SH-SY5Y (cell line): ENCODE measurements at regions not wholly inside any gene's neighbourhood (a gene's known extent, or its start where the extent isn't known, plus 50 kb on each side); places are given as distances from the start of the nearest gene placed in this dataset.

Experiments used
- GATA2 ChIP-seq: IDR thresholded peaks from 2 replicates; pipeline ENCODE4 v1.6.1; 2011; ENCODE audit warnings: mild to moderate bottlenecking, low read depth, low read length
- GATA3 ChIP-seq: IDR thresholded peaks from 2 replicates; pipeline ENCODE4 v1.6.1; 2011; ENCODE audit warnings: low read depth, mild to moderate bottlenecking, low read length, moderate library complexity

DNA sequence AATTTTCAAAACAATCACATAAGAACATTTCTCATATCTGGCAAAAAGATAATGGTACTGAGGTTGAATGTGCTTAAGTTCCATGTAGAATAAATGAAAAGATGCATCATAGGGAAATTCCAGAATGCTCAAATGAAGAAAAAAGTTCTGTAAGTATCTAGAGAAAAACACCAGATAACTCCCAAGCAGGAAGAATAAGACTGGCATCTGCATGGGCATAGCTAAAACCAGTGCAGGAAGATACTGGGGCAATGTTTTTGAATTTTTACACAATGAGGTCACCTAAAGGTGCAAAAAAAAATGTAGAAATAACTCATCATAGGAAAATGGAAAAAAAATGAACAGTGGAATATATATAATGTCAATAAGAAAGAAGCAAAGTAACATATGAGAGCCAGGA, 275.2 kb downstream of the BAMBI start:
- no peak for TF ChIP-seq GATA3
- TF ChIP-seq GATA2, result no peak
